ENCODE measurements at regions not wholly inside any gene's neighbourhood (a gene's known extent, or its start where the extent isn't known, plus 50 kb on each side); places are given as distances from the start of the nearest gene placed in this dataset.

DNA sequence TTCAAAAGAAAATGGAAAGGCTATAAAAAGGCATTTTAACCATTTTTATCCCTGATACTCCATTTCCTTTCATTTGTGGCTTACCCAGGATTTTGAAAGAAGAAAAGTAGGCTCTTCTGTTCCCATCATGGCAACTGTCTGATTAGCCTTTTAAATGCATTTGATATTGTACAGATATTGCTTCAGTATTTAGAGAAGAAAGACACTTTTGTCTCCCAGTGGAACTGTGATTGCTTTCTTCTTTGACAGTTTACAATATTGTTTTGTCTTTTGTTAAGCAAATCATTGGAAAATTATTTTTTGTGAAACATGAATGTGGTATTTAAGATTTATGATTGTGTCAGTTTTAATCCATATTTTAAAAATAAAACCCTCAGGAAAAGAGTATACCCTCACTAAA, 297.4 kb upstream of the TACR3 start:
- TF ChIP-seq CTCF (IDR thresholded peaks at IDR 0.05; ENCODE audit: insufficient read depth, low read depth, low read length) (no peak), EZH2 (IDR thresholded peaks at IDR 0.05; ENCODE audit: insufficient read depth, low read length) (no peak)
